CD4-positive, alpha-beta T cell (primary cell): ENCODE measurements at regions not wholly inside any gene's neighbourhood (a gene's known extent, or its start where the extent isn't known, plus 50 kb on each side); places are given as distances from the start of the nearest gene placed in this dataset.

Experiments
- ATAC-seq: fragments of 200-7000 bp; cut with Tn5 transposase; one replicate; pipeline ENCODE4 v1.10.0; 2022; ENCODE audit warnings: mild to moderate bottlenecking; ENCODE audit not compliant: poor library complexity
- CTCF ChIA-PET: fragments of 350-600 bp; sonication (Branson Sonifier 250); formaldehyde crosslinking; loops from one replicate; lab custom pipeline; 2021; ENCODE audit warnings: antibody characterized with exemption, inconsistent platforms; lab: Charles Lee
- POLR2A ChIA-PET: fragments of 350-600 bp; sonication (Branson Sonifier 250); formaldehyde crosslinking; loops from one replicate; lab custom pipeline; 2021; ENCODE audit warnings: antibody characterized with exemption, inconsistent platforms; lab: Charles Lee
- DNase-seq, 14 experiments: peaks; one replicate each; pipeline ENCODE4 v3.0.0-alpha.2; 2013 to 2020; ENCODE audit warnings: mixed read lengths in 2 of 14
- H3K27ac ChIP-seq, 2 donors: one replicate each; pipeline versions ENCODE4 v1.5.1 to v1.7.0; 2013; ENCODE audit warnings: low read length in 2 of 2, low read depth in 1 of 2, mild to moderate bottlenecking in 1 of 2
- H3K27me3 ChIP-seq, 2 experiments: 1 replicate in 1 of 2; 2 replicates in 1 of 2; pipeline versions ENCODE4 v1.6.1 to v1.7.0; 2013; ENCODE audit warnings: low read length in 2 of 2, control low read depth in 1 of 2, mild to moderate bottlenecking in 1 of 2, moderate library complexity in 1 of 2; ENCODE audit not compliant: insufficient read depth in 2 of 2, control insufficient read depth in 1 of 2
- H3K36me3 ChIP-seq: one replicate; pipeline ENCODE4 v1.6.1; 2013; ENCODE audit warnings: low read length, control low read depth; ENCODE audit not compliant: insufficient read depth
- H3K4me1 ChIP-seq: one replicate; pipeline ENCODE4 v1.6.1; 2013; ENCODE audit warnings: low read length, control low read depth; ENCODE audit not compliant: insufficient read depth
- H3K4me3 ChIP-seq: one replicate; pipeline ENCODE4 v1.5.1; 2013; ENCODE audit warnings: mild to moderate bottlenecking, low read length, moderate library complexity
- H3K9me3 ChIP-seq, 2 experiments: 1 replicate in 1 of 2; 2 replicates in 1 of 2; pipeline versions ENCODE4 v1.6.1 to v1.7.0; 2013; ENCODE audit warnings: low read length in 2 of 2, mild to moderate bottlenecking in 2 of 2, control low read depth in 1 of 2, moderate library complexity in 1 of 2; ENCODE audit not compliant: control insufficient read depth in 1 of 2, insufficient read depth in 1 of 2
- H3K27ac Mint-ChIP-seq: one replicate; pipeline ENCODE4 v1.8.0; 2020; ENCODE audit warnings: mixed read lengths
- H3K27me3 Mint-ChIP-seq: one replicate; pipeline ENCODE4 v1.8.0; 2021; ENCODE audit warnings: mixed read lengths
- H3K36me3 Mint-ChIP-seq: one replicate; pipeline ENCODE4 v1.8.0; 2021; ENCODE audit warnings: low read depth, mixed read lengths
- H3K4me1 Mint-ChIP-seq: one replicate; pipeline ENCODE4 v1.8.0; 2021; ENCODE audit warnings: low read depth, mixed read lengths
- H3K4me3 Mint-ChIP-seq: one replicate; pipeline ENCODE4 v1.8.0; 2020; ENCODE audit warnings: mild to moderate bottlenecking, mixed read lengths
- H3K9me3 Mint-ChIP-seq: one replicate; pipeline ENCODE4 v1.8.0; 2020; ENCODE audit warnings: mixed read lengths
- CTCF ChIP-seq: fragments of 200-600 bp; IDR thresholded peaks from one replicate; pipeline ENCODE4 v1.8.0; 2022; ENCODE audit warnings: antibody characterized with exemption, mild to moderate bottlenecking
- intact Hi-C, 2 experiments: fragments of 100-400 bp; cut with DNase I in 1 of 2; cut with micrococcal nuclease in 1 of 2; formaldehyde crosslinking; loops; one replicate each; pipeline versions ENCODE4 v1.15.1 to v1.9.0; 2023 to 2025; cut with DNase I, micrococcal nuclease

GRCh38 chr7:17404006-17404405 lies 105.6 kb downstream of the AHR start:
- H3K27me3 Mint-ChIP-seq, result no peaks in the 10 kb centered on the region
- POLR2A ChIA-PET, result no interaction called here
- no peak overlapping the region for H3K4me3 Mint-ChIP-seq
- no peak overlapping the region for H3K4me3 ChIP-seq
- H3K9me3 Mint-ChIP-seq, result no peaks in the 10 kb centered on the region
- intact Hi-C loops, result no loop called here
- ATAC-seq, result no peak
- CTCF ChIA-PET, result interaction anchor here (0.7 kb wide), 1 partner anchor 48 kb away, joined by 4 read pairs; no protein-coding TSS in a partner anchor
- no peaks in the 10 kb centered on the region for H3K36me3 Mint-ChIP-seq
- no peak for TF ChIP-seq CTCF
- H3K4me1 Mint-ChIP-seq, result peaks cover 13% of the 10 kb centered on the region
- H3K27ac Mint-ChIP-seq, result no peak overlapping the region
- DNase-seq, result no peak
- no peaks in the 10 kb centered on the region for H3K36me3 ChIP-seq
- H3K27ac ChIP-seq, result no peak overlapping the region
- H3K27me3 ChIP-seq, result no peaks in the 10 kb centered on the region
- peaks cover 10% of the 10 kb centered on the region for H3K4me1 ChIP-seq
- no peaks in the 10 kb centered on the region for H3K9me3 ChIP-seq

GRCh38 chr7:17405786-17406185 lies 107.3 kb downstream of the AHR start:
- POLR2A ChIA-PET, result no interaction called here
- H3K27me3 ChIP-seq, result no peaks in the 10 kb centered on the region
- H3K36me3 ChIP-seq, result no peaks in the 10 kb centered on the region
- H3K4me3 Mint-ChIP-seq, result no peak overlapping the region
- peaks cover 13% of the 10 kb centered on the region for H3K4me1 Mint-ChIP-seq
- peaks cover 10% of the 10 kb centered on the region for H3K4me1 ChIP-seq
- no peaks in the 10 kb centered on the region for H3K9me3 Mint-ChIP-seq
- H3K9me3 ChIP-seq, result no peaks in the 10 kb centered on the region
- no peak overlapping the region for H3K27ac ChIP-seq
- H3K27ac Mint-ChIP-seq, result no peak overlapping the region
- H3K36me3 Mint-ChIP-seq, result no peaks in the 10 kb centered on the region
- intact Hi-C loops, result no loop called here
- CTCF ChIA-PET, result interaction anchor here (1.1 kb wide), 1 partner anchor 30 kb away, joined by 3 read pairs; no protein-coding TSS in a partner anchor
- ATAC-seq, result no peak
- TF ChIP-seq CTCF, result no peak
- H3K27me3 Mint-ChIP-seq, result no peaks in the 10 kb centered on the region
- DNase-seq, result no peak
- H3K4me3 ChIP-seq, result no peak overlapping the region

- Histone ChIP-seq H3K4me3 (no peak overlapping the region), H3K27me3 (no peaks in the 10 kb centered on the region), H3K4me1 (peaks cover 10% of the 10 kb centered on the region), H3K36me3 (no peaks in the 10 kb centered on the region), H3K27ac (no peak overlapping the region), H3K9me3 (no peaks in the 10 kb centered on the region)
- ChIA-PET CTCF (interaction anchor here (1.1 kb wide), 1 partner anchor 29 kb away, joined by 3 read pairs; no protein-coding TSS in a partner anchor), POLR2A (no interaction called here)
- Mint-ChIP-seq H3K4me1 (peaks cover 9% of the 10 kb centered on the region), H3K9me3 (no peaks in the 10 kb centered on the region), H3K27me3 (no peaks in the 10 kb centered on the region), H3K27ac (no peak overlapping the region), H3K36me3 (no peaks in the 10 kb centered on the region), H3K4me3 (no peak overlapping the region)
- TF ChIP-seq CTCF, result no peak
- DNase-seq, result peak in 1 of 14 experiments; percentile 3
- intact Hi-C loops, result no loop called here
- ATAC-seq, result no peak
Observed at GRCh38 chr7:17406738-17407137, 108.3 kb downstream of the AHR start.
